Osteoblast (primary cell): ENCODE measurements at regions not wholly inside any gene's neighbourhood (a gene's known extent, or its start where the extent isn't known, plus 50 kb on each side); places are given as distances from the start of the nearest gene placed in this dataset.
"Not testable (repeated sequence)": the region's sequence is repeated elsewhere in the genome, so short reads cannot be mapped to it uniquely, and the experiment has no call there.

Experiments
- DNase-seq: peaks from one replicate; pipeline ENCODE4 v3.0.0; 2011; ENCODE audit warnings: low spot score, mixed read lengths; ENCODE audit not compliant: insufficient read length; ENCODE audit errors: missing footprints
- H2AFZ ChIP-seq: 2 replicates; pipeline ENCODE4 v1.6.0; 2011; ENCODE audit warnings: mild to moderate bottlenecking, low read length
- H3K27ac ChIP-seq: 2 replicates; pipeline ENCODE4 v1.5.1; 2011; ENCODE audit warnings: mild to moderate bottlenecking, low read depth, low read length, moderate library complexity
- H3K27me3 ChIP-seq: 2 replicates; pipeline ENCODE4 v1.6.0; 2012; ENCODE audit warnings: mild to moderate bottlenecking, control low read depth, inconsistent platforms, low read length, moderate library complexity; ENCODE audit not compliant: insufficient read depth
- H3K36me3 ChIP-seq: 2 replicates; pipeline ENCODE4 v1.5.1; 2011; ENCODE audit warnings: mild to moderate bottlenecking, low read length, control low read depth, moderate library complexity; ENCODE audit not compliant: insufficient read depth
- H3K4me1 ChIP-seq: 2 replicates; pipeline ENCODE4 v1.5.1; 2011; ENCODE audit warnings: mild to moderate bottlenecking, low read length, control low read depth, moderate library complexity; ENCODE audit not compliant: insufficient read depth
- H3K4me2 ChIP-seq: 2 replicates; pipeline ENCODE4 v1.6.0; 2011; ENCODE audit warnings: mild to moderate bottlenecking, low read length; ENCODE audit not compliant: insufficient read depth
- H3K4me3 ChIP-seq: fragments of 200-600 bp; sonication (generic); 3 replicates; pipeline ENCODE4 v1.5.1; 2012; ENCODE audit warnings: mild to moderate bottlenecking, low read length, inconsistent platforms; ENCODE audit not compliant: insufficient read depth
- H3K79me2 ChIP-seq: 2 replicates; pipeline ENCODE4 v1.6.0; 2012; ENCODE audit warnings: mild to moderate bottlenecking, low read length, control low read depth, inconsistent platforms; ENCODE audit not compliant: insufficient read depth
- H3K9me3 ChIP-seq: 2 replicates; pipeline ENCODE4 v1.5.1; 2011; ENCODE audit warnings: low read depth, low read length, control low read depth
- H4K20me1 ChIP-seq: 2 replicates; pipeline ENCODE4 v1.6.0; 2012; ENCODE audit warnings: mild to moderate bottlenecking, low read length, control low read depth; ENCODE audit not compliant: insufficient read depth
- CTCF ChIP-seq: IDR thresholded peaks from 2 replicates; pipeline ENCODE4 v1.5.1; 2011; ENCODE audit warnings: mild to moderate bottlenecking, low read depth, low read length, moderate library complexity; ENCODE audit errors: extremely low read depth

- Histone ChIP-seq H3K36me3 (no peaks in the 10 kb centered on the region), H4K20me1 (no peaks in the 10 kb centered on the region), H3K9me3 (no peaks in the 10 kb centered on the region), H2AFZ (no peak overlapping the region), H3K4me3 (no peak overlapping the region), H3K4me1 (no peaks in the 10 kb centered on the region), H3K27me3 (no peaks in the 10 kb centered on the region), H3K27ac (no peak overlapping the region), H3K79me2 (no peaks in the 10 kb centered on the region), H3K4me2 (no peak overlapping the region)
- TF ChIP-seq CTCF, result no peak
- DNase-seq, result no peak
These were observed 256.2 kb upstream of the MGMT start for GRCh38 chr10:129210876-129211275.

- TF ChIP-seq CTCF, result no peak
- Histone ChIP-seq H3K27ac (no peak overlapping the region), H3K4me3 (no peak overlapping the region)
These were observed 253.8 kb upstream of the MGMT start for GRCh38 chr10:129213256-129213655.

GRCh38 chr10:129213996-129214395 lies 253.0 kb upstream of the MGMT start:
- H2AFZ ChIP-seq, H3K79me2 ChIP-seq, H3K4me2 ChIP-seq, H3K27me3 ChIP-seq, H3K4me3 ChIP-seq, H3K27ac ChIP-seq, H4K20me1 ChIP-seq, H3K4me1 ChIP-seq, DNase-seq, H3K9me3 ChIP-seq, H3K36me3 ChIP-seq: not testable (repeated sequence)

More at GRCh38 chr10:129213256-129213655, 253.8 kb upstream of the MGMT start:
- H3K27me3 ChIP-seq, result no peaks in the 10 kb centered on the region
- H3K36me3 ChIP-seq, result no peaks in the 10 kb centered on the region
- H3K9me3 ChIP-seq, result no peaks in the 10 kb centered on the region
- no peak overlapping the region for H3K4me2 ChIP-seq
- no peaks in the 10 kb centered on the region for H4K20me1 ChIP-seq
- H3K79me2 ChIP-seq, result no peaks in the 10 kb centered on the region
- no peaks in the 10 kb centered on the region for H3K4me1 ChIP-seq
- H2AFZ ChIP-seq, result no peak overlapping the region
- no peak for DNase-seq

- Histone ChIP-seq H3K27ac (no peak overlapping the region), H3K9me3 (no peaks in the 10 kb centered on the region), H3K4me1 (no peaks in the 10 kb centered on the region), H4K20me1 (no peaks in the 10 kb centered on the region), H3K4me2 (no peak overlapping the region), H3K4me3 (no peak overlapping the region), H3K36me3 (no peaks in the 10 kb centered on the region), H2AFZ (no peak overlapping the region), H3K79me2 (no peaks in the 10 kb centered on the region), H3K27me3 (no peaks in the 10 kb centered on the region)
- DNase-seq, result no peak
- no peak for TF ChIP-seq CTCF
These were observed 247.7 kb upstream of the MGMT start for GRCh38 chr10:129219364-129219763.
